T-cell (primary cell): ENCODE measurements at regions not wholly inside any gene's neighbourhood (a gene's known extent, or its start where the extent isn't known, plus 50 kb on each side); places are given as distances from the start of the nearest gene placed in this dataset.

ENCODE experiments used
- ATAC-seq, 4 experiments: fragments of 200-7000 bp in 3 of 4; fragments of 150-1000 bp in 1 of 4; cut with Tn5 transposase; replicated peaks in 1 of 4; 1 replicate in 3 of 4; 2 replicates in 1 of 4; pipeline ENCODE4 v1.10.0; 2021; ENCODE audit warnings: moderate library complexity in 3 of 4, mild to moderate bottlenecking in 2 of 4, moderate number of reproducible peaks in 1 of 4
- CTCF ChIA-PET, 2 donors: fragments of 300-600 bp; sonication (Branson Sonifier 250); formaldehyde crosslinking; loops; one replicate each; lab custom pipeline; 2022; ENCODE audit warnings: antibody characterized with exemption in 2 of 2; lab: Charles Lee
- POLR2A ChIA-PET, 2 donors: fragments of 300-600 bp; sonication (Branson Sonifier 250); formaldehyde crosslinking; loops; one replicate each; lab custom pipeline; 2022; ENCODE audit warnings: antibody characterized with exemption in 2 of 2; lab: Charles Lee
- DNase-seq, 35 experiments: peaks; one replicate each; pipeline versions ENCODE4 v3.0.0 to v3.0.0-alpha.2; 2013 to 2023
- H3K27ac ChIP-seq: one replicate; pipeline ENCODE4 v1.5.1; 2013; ENCODE audit warnings: low read length
- H3K27me3 ChIP-seq, 2 experiments: replicated peaks in 1 of 2; 1 replicate in 1 of 2; 2 replicates in 1 of 2; pipeline versions ENCODE4 v1.6.1 to v1.7.0; 2013; ENCODE audit warnings: low read length in 1 of 2, mixed read lengths in 1 of 2; ENCODE audit not compliant: control insufficient read depth in 2 of 2, insufficient read depth in 2 of 2; ENCODE audit errors: extremely low read depth in 1 of 2
- H3K36me3 ChIP-seq, 2 donors: 1 replicate in 1 of 2; 2 replicates in 1 of 2; pipeline versions ENCODE4 v1.6.1 to v1.7.0; 2013; ENCODE audit warnings: low read length in 1 of 2; ENCODE audit not compliant: control insufficient read depth in 2 of 2, insufficient read depth in 1 of 2; ENCODE audit errors: extremely low read depth in 1 of 2
- H3K4me1 ChIP-seq, 2 experiments: 1 replicate in 1 of 2; 2 replicates in 1 of 2; pipeline versions ENCODE4 v1.6.1 to v1.7.0; 2013; ENCODE audit warnings: low read length in 2 of 2, mixed read lengths in 1 of 2; ENCODE audit not compliant: insufficient read depth in 2 of 2, control insufficient read depth in 1 of 2; ENCODE audit errors: extremely low read depth in 1 of 2
- H3K4me3 ChIP-seq, 2 donors: 1 replicate in 1 of 2; 2 replicates in 1 of 2; pipeline versions ENCODE4 v1.5.1 to v1.7.0; 2013; ENCODE audit warnings: mild to moderate bottlenecking in 2 of 2, low read length in 1 of 2, moderate library complexity in 1 of 2; ENCODE audit not compliant: control insufficient read depth in 1 of 2; ENCODE audit errors: extremely low read depth in 1 of 2
- H3K9me3 ChIP-seq: 2 replicates; pipeline ENCODE4 v1.7.0; 2013
- H3K27ac Mint-ChIP-seq, 2 donors: one replicate each; pipeline ENCODE4 v1.8.0; 2020 to 2021; ENCODE audit warnings: mild to moderate bottlenecking in 2 of 2, mixed read lengths in 2 of 2
- H3K27me3 Mint-ChIP-seq, 2 donors: one replicate each; pipeline ENCODE4 v1.8.0; 2021 to 2022; ENCODE audit warnings: mixed read lengths in 2 of 2
- H3K36me3 Mint-ChIP-seq: one replicate; pipeline ENCODE4 v1.8.0; 2021; ENCODE audit warnings: mixed read lengths
- H3K4me1 Mint-ChIP-seq, 3 donors: one replicate each; pipeline ENCODE4 v1.8.0; 2020 to 2022; ENCODE audit warnings: mixed read lengths in 3 of 3, mild to moderate bottlenecking in 1 of 3
- H3K4me3 Mint-ChIP-seq, 3 donors: one replicate each; pipeline ENCODE4 v1.8.0; 2020 to 2022; ENCODE audit warnings: mild to moderate bottlenecking in 3 of 3, mixed read lengths in 3 of 3, moderate library complexity in 3 of 3
- H3K9me3 Mint-ChIP-seq, 3 donors: one replicate each; pipeline ENCODE4 v1.8.0; 2020 to 2022; ENCODE audit warnings: mixed read lengths in 3 of 3
- WGBS: methylation state at CpG from one replicate; pipeline ENCODE4 v1.1.5; 2013; ENCODE audit warnings: missing lambda C conversion rate; ENCODE audit not compliant: insufficient coverage; 5-methylcytosine and 5-hydroxymethylcytosine counted together

DNA sequence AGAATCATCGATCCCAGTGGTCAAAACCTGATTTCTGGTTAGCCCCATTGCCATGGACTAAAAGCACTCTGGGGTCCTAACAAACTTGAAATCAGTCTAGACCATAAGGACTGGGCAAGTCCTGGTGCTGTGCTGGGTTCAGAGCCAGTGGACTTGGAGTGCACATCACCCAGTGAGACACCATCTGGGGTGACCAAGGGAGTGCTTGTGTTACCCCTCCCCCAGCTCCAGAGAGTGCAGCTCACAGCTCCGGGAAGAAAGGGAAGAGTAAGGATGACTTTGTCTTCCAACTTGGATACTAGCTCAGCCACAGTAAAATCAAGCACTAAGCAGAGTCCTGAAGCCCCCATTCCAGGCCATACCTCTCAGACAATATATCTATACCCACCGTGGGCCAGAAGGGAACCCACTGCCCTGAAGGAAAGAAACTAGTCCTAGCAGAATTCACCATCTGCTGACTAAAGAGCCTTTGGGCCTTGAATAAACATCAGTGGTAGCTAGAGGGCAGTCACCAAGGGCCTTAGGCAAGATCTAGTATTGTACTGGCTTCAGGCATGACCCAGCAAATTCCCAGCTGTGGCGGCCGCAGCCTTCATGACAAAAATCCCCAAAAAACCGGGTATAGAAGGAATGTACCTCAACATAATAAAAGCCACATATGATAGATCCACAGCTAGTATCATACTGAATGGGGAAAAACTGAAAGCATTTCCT is 153.5 kb upstream of the OGFRL1 start:
- peaks cover 11 to 14% of the 10 kb centered on the region in 2 donors for H3K27me3 Mint-ChIP-seq
- ChIA-PET CTCF (no interaction called here), POLR2A (no interaction called here)
- no peaks in the 10 kb centered on the region for H3K9me3 ChIP-seq
- DNase-seq (no peak), ATAC-seq (no peak)
- no peak overlapping the region for H3K4me3 Mint-ChIP-seq
- peaks cover 0 to 14% of the 10 kb centered on the region in 2 experiments for H3K27me3 ChIP-seq
- H3K27ac Mint-ChIP-seq, result no peak overlapping the region
- no peak overlapping the region for H3K27ac ChIP-seq
- WGBS, result 69% methylated on average over 2 of the region's 6 CpGs
- H3K4me1 ChIP-seq, result no peaks in the 10 kb centered on the region
- H3K9me3 Mint-ChIP-seq, result no peaks in the 10 kb centered on the region
- H3K4me1 Mint-ChIP-seq, result no peaks in the 10 kb centered on the region
- H3K36me3 Mint-ChIP-seq, result no peaks in the 10 kb centered on the region
- H3K4me3 ChIP-seq, result no peak overlapping the region
- no peaks in the 10 kb centered on the region for H3K36me3 ChIP-seq

DNA sequence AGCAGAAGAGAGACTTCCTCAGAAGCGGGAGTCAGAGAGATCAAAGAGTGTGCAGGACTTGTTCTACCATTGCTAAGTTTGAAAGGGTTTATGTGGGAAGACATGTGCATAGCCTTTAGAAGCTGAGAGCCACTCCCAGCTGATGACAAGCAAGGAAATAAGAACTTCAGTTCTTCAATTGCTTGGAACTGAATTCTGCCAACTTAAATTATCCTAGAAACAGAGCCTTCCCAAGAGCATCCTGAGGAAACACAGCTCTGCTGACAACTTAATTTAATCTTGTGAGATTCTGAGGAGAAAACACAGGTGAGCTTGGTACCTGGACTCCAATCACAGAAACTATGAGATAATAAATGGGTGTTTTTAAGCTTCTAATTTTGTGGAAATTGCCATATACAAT is 150.6 kb upstream of the OGFRL1 start:
- no peak overlapping the region for H3K4me3 Mint-ChIP-seq
- no peak overlapping the region for H3K27ac Mint-ChIP-seq
- H3K4me1 Mint-ChIP-seq, result no peaks in the 10 kb centered on the region
- ChIA-PET POLR2A (no interaction called here), CTCF (no interaction called here)
- H3K4me3 ChIP-seq, result no peak overlapping the region
- WGBS, result 60% methylated on average over 1 of the region's 1 CpG
- peaks cover 0 to 3% (median 0%) of the 10 kb centered on the region in 3 donors for H3K9me3 Mint-ChIP-seq
- H3K4me1 ChIP-seq, result no peaks in the 10 kb centered on the region
- no peaks in the 10 kb centered on the region for H3K36me3 Mint-ChIP-seq
- H3K36me3 ChIP-seq, result no peaks in the 10 kb centered on the region
- ATAC-seq (no peak), DNase-seq (no peak)
- peaks cover 0 to 14% of the 10 kb centered on the region in 2 experiments for H3K27me3 ChIP-seq
- no peak overlapping the region for H3K27ac ChIP-seq
- H3K27me3 Mint-ChIP-seq, result peaks cover 10 to 11% of the 10 kb centered on the region in 2 donors
- no peaks in the 10 kb centered on the region for H3K9me3 ChIP-seq

DNA sequence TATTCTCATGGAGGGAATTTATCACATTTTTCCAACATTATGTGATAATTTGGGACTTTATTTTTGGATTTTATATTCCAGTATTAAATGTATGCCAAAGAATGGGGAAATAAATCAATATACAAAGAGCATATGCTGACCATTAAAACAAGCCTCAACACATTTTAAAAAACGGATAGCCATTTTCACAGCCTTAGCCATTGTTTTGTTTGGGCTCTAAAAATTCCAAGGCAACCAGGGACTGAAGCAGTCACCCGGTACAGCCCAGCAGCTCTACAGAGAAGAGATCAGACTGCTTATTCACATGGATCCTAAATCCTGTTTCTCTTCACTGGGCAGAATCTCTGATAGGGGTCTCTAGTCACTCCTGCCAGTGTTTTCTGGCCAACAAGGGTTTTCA is 150.2 kb upstream of the OGFRL1 start:
- ChIA-PET POLR2A (no interaction called here), CTCF (no interaction called here)
- Histone ChIP-seq H3K4me1 (no peaks in the 10 kb centered on the region), H3K9me3 (no peaks in the 10 kb centered on the region), H3K27ac (no peak overlapping the region), H3K4me3 (no peak overlapping the region), H3K27me3 (peaks cover 0 to 14% of the 10 kb centered on the region in 2 experiments), H3K36me3 (no peaks in the 10 kb centered on the region)
- H3K9me3 Mint-ChIP-seq, result peaks cover 0 to 3% (median 0%) of the 10 kb centered on the region in 3 donors
- ATAC-seq (no peak), DNase-seq (no peak)
- 82% methylated on average over 2 of the region's 2 CpGs for WGBS
- H3K27ac Mint-ChIP-seq, result no peak overlapping the region
- H3K4me3 Mint-ChIP-seq, result no peak overlapping the region
- no peaks in the 10 kb centered on the region for H3K4me1 Mint-ChIP-seq
- peaks cover 10 to 11% of the 10 kb centered on the region in 2 donors for H3K27me3 Mint-ChIP-seq
- no peaks in the 10 kb centered on the region for H3K36me3 Mint-ChIP-seq

DNA sequence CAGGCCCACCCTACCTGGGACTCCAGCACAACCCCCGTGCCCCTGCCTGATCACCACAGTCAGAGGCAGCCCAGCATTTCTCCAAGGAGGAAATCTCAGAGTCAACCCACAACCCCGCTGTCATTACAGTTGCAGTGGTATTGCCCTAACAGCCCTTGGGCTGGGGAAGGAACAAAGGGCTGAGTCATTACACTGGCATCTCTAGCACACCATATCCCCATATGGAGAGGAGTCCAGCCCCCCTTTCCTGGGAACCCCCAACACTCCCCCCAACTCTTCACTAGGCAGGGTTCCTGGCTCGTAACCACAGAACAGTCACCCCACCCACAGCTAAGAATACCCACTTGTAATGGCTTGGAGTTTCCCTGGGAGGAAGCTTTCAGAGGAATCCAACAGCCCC is 149.4 kb upstream of the OGFRL1 start:
- no peak for DNase-seq
- Histone ChIP-seq H3K27ac (no peak overlapping the region), H3K9me3 (no peaks in the 10 kb centered on the region), H3K27me3 (peaks cover 0 to 14% of the 10 kb centered on the region in 2 experiments), H3K4me3 (no peak overlapping the region), H3K4me1 (no peaks in the 10 kb centered on the region), H3K36me3 (no peaks in the 10 kb centered on the region)
- ChIA-PET POLR2A (no interaction called here), CTCF (no interaction called here)
- Mint-ChIP-seq H3K4me3 (no peak overlapping the region), H3K4me1 (no peaks in the 10 kb centered on the region), H3K27ac (no peak overlapping the region), H3K36me3 (no peaks in the 10 kb centered on the region), H3K27me3 (peaks cover 7 to 10% of the 10 kb centered on the region in 2 donors), H3K9me3 (peaks cover 0 to 3% (median 0%) of the 10 kb centered on the region in 3 donors)
- WGBS, result 20% methylated on average over 1 of the region's 3 CpGs
- ATAC-seq, result no peak

DNA sequence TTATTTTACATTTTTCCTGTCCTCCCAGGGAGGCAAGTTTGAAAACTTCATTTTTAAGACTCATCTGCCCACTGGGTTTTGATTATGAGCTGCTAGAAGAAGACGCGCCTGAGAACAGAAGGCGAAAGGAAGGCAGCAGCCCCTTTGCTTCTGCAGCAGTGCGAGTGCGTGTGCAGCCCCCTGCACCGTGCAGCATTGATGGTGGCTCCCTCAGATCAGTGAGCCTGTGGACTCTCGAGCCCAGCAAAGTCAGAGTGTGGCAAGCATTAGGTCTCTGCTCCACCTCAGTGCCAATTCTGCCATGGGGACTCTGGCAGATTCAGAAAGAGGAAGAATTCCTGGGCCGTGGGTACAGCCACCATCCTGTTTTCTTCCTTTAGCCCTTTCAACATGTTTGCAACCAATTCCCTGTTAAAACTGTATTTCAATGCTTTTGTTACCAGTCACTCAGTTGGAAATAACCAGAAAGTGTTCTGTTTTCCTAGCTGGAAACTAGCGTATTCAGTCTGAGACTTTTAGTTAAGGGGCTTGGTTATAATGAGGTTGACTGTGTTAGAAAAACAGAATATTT is 134.8 kb upstream of the OGFRL1 start:
- POLR2A ChIA-PET, result no interaction called here
- H3K4me3 Mint-ChIP-seq, result no peak overlapping the region
- no peak for ATAC-seq

DNA sequence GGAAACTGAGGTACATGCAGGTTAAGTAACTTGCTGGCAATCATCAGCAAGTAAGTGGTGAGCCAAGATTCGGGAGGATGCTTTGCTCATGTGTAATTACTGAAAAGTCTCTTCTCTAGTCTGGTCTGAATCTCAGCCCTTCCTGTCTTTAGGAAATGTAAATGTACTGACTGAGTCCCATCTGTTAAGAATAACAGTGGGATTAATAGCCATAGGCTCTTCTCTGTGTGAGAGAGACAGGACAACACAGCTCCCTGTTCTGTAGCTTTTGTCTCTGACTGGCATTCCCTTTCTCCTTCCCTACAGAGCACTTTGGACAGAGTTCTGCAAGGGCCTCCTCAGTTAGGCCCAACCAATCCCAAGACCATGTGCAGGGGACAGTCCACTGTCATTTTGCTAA is 131.3 kb upstream of the OGFRL1 start:
- Mint-ChIP-seq H3K27ac (no peak overlapping the region), H3K4me3 (no peak overlapping the region), H3K27me3 (peaks cover 3 to 5% of the 10 kb centered on the region in 2 donors), H3K4me1 (no peaks in the 10 kb centered on the region), H3K9me3 (no peaks in the 10 kb centered on the region), H3K36me3 (no peaks in the 10 kb centered on the region)
- ChIA-PET CTCF (no interaction called here), POLR2A (no interaction called here)
- Histone ChIP-seq H3K36me3 (no peaks in the 10 kb centered on the region), H3K27ac (no peak overlapping the region), H3K4me3 (no peak overlapping the region), H3K4me1 (no peaks in the 10 kb centered on the region), H3K9me3 (no peaks in the 10 kb centered on the region), H3K27me3 (no peaks in the 10 kb centered on the region)
- WGBS, result 83% methylated on average over 1 of the region's 1 CpG
- no peak for DNase-seq
- no peak for ATAC-seq

More for the DNA sequence above, 134.8 kb upstream of the OGFRL1 start:
- Histone ChIP-seq H3K9me3 (no peaks in the 10 kb centered on the region), H3K36me3 (no peaks in the 10 kb centered on the region), H3K27me3 (no peaks in the 10 kb centered on the region), H3K4me3 (no peak overlapping the region), H3K4me1 (no peaks in the 10 kb centered on the region), H3K27ac (no peak overlapping the region)
- no peak for DNase-seq
- no peaks in the 10 kb centered on the region for H3K4me1 Mint-ChIP-seq
- H3K9me3 Mint-ChIP-seq, result no peaks in the 10 kb centered on the region
- no peaks in the 10 kb centered on the region for H3K36me3 Mint-ChIP-seq
- H3K27ac Mint-ChIP-seq, result no peak overlapping the region
- 73% methylated on average over 9 of the region's 9 CpGs for WGBS
- CTCF ChIA-PET, result no interaction called here
- peaks cover 3% of the 10 kb centered on the region in 2 donors for H3K27me3 Mint-ChIP-seq
